ENCODE measurements at regions not wholly inside any gene's neighbourhood (a gene's known extent, or its start where the extent isn't known, plus 50 kb on each side); places are given as distances from the start of the nearest gene placed in this dataset.

GRCh38 chr6:147088861-147089260 lies 115.4 kb upstream of the STXBP5 start:
- DNase-seq (ENCODE audit: low read depth, low spot score): no peak
- no peak overlapping the region for H3K4me3 ChIP-seq (ENCODE audit: low read length)

- no peak for DNase-seq (ENCODE audit: low read depth, low spot score)
- no peak overlapping the region for H3K4me3 ChIP-seq (ENCODE audit: low read length)
Observed at GRCh38 chr6:147095316-147095715, 108.9 kb upstream of the STXBP5 start.

GRCh38 chr6:147099974-147100373 lies 104.2 kb upstream of the STXBP5 start:
- no peak for DNase-seq (ENCODE audit: low read depth, low spot score)
- H3K4me3 ChIP-seq (ENCODE audit: low read length): no peak overlapping the region

GRCh38 chr6:147103007-147103406 lies 101.2 kb upstream of the STXBP5 start:
- DNase-seq (ENCODE audit: low read depth, low spot score): no peak
- H3K4me3 ChIP-seq (ENCODE audit: low read length): no peak overlapping the region

GRCh38 chr6:147103694-147104093 lies 100.5 kb upstream of the STXBP5 start:
- no peak for DNase-seq (ENCODE audit: low read depth, low spot score)
- H3K4me3 ChIP-seq (ENCODE audit: low read length): no peak overlapping the region

- no peak overlapping the region for H3K4me3 ChIP-seq (ENCODE audit: low read length)
- no peak for DNase-seq (ENCODE audit: low read depth, low spot score)
Observed at GRCh38 chr6:147105786-147106185, 98.4 kb upstream of the STXBP5 start.

GRCh38 chr6:147106759-147107401 lies 97.3 kb upstream of the STXBP5 start:
- DNase-seq (ENCODE audit: low read depth, low spot score): no peak
- no peak overlapping the region for H3K4me3 ChIP-seq (ENCODE audit: low read length)

GRCh38 chr6:147108259-147108910 lies 95.8 kb upstream of the STXBP5 start:
- no peak overlapping the region for H3K4me3 ChIP-seq (ENCODE audit: low read length)
- no peak for DNase-seq (ENCODE audit: low read depth, low spot score)

- H3K4me3 ChIP-seq (ENCODE audit: low read length): no peak overlapping the region
- peak; percentile 58 for DNase-seq (ENCODE audit: low read depth, low spot score)
Observed at GRCh38 chr6:147109707-147110106, 94.5 kb upstream of the STXBP5 start.

GRCh38 chr6:147116056-147116455 lies 88.2 kb upstream of the STXBP5 start:
- no peak overlapping the region for H3K4me3 ChIP-seq (ENCODE audit: low read length)
- no peak for DNase-seq (ENCODE audit: low read depth, low spot score)

GRCh38 chr6:147117011-147117410 lies 87.2 kb upstream of the STXBP5 start:
- no peak for DNase-seq (ENCODE audit: low read depth, low spot score)
- no peak overlapping the region for H3K4me3 ChIP-seq (ENCODE audit: low read length)

GRCh38 chr6:147117580-147117979 lies 86.6 kb upstream of the STXBP5 start:
- no peak overlapping the region for H3K4me3 ChIP-seq (ENCODE audit: low read length)
- no peak for DNase-seq (ENCODE audit: low read depth, low spot score)

- no peak for DNase-seq (ENCODE audit: low read depth, low spot score)
- H3K4me3 ChIP-seq (ENCODE audit: low read length): no peak overlapping the region
Observed at GRCh38 chr6:147119310-147119709, 84.9 kb upstream of the STXBP5 start.

GRCh38 chr6:147122823-147123222 lies 81.4 kb upstream of the STXBP5 start:
- no peak for DNase-seq (ENCODE audit: low read depth, low spot score)
- no peak overlapping the region for H3K4me3 ChIP-seq (ENCODE audit: low read length)

GRCh38 chr6:147126618-147127022 lies 77.6 kb upstream of the STXBP5 start:
- DNase-seq (ENCODE audit: low read depth, low spot score): no peak
- no peak overlapping the region for H3K4me3 ChIP-seq (ENCODE audit: low read length)

GRCh38 chr6:147127587-147127986 lies 76.6 kb upstream of the STXBP5 start:
- no peak for DNase-seq (ENCODE audit: low read depth, low spot score)
- H3K4me3 ChIP-seq (ENCODE audit: low read length): no peak overlapping the region

GRCh38 chr6:147128056-147128455 lies 76.2 kb upstream of the STXBP5 start:
- no peak for DNase-seq (ENCODE audit: low read depth, low spot score)
- H3K4me3 ChIP-seq (ENCODE audit: low read length): no peak overlapping the region

- DNase-seq (ENCODE audit: low read depth, low spot score): no peak
- H3K4me3 ChIP-seq (ENCODE audit: low read length): no peak overlapping the region
Observed at GRCh38 chr6:147131532-147132128, 72.6 kb upstream of the STXBP5 start.

- no peak overlapping the region for H3K4me3 ChIP-seq (ENCODE audit: low read length)
- DNase-seq (ENCODE audit: low read depth, low spot score): no peak
Observed at GRCh38 chr6:147132889-147133288, 71.3 kb upstream of the STXBP5 start.

GRCh38 chr6:147133669-147134068 lies 70.5 kb upstream of the STXBP5 start:
- DNase-seq (ENCODE audit: low read depth, low spot score): no peak
- H3K4me3 ChIP-seq (ENCODE audit: low read length): no peak overlapping the region

- DNase-seq (ENCODE audit: low read depth, low spot score): no peak
- no peak overlapping the region for H3K4me3 ChIP-seq (ENCODE audit: low read length)
Observed at GRCh38 chr6:147135211-147135681, 69.0 kb upstream of the STXBP5 start.
